ENCODE measurements at regions not wholly inside any gene's neighbourhood (a gene's known extent, or its start where the extent isn't known, plus 50 kb on each side); places are given as distances from the start of the nearest gene placed in this dataset.

GRCh38 chr17:13865650-13866049 lies 203.7 kb upstream of the COX10 start:
- H3K9me3 ChIP-seq: no peaks in the 10 kb centered on the region
- H3K27ac ChIP-seq: no peak overlapping the region
- no peaks in the 10 kb centered on the region for H3K36me3 ChIP-seq (ENCODE audit: insufficient read depth in 1 of 2, low read depth in 1 of 2)
- WGBS, 3 donors: 33 to 56% (median 49%) methylated on average over 2 of the region's 2 CpGs
- ATAC-seq (no peak), DNase-seq (no peak)
- no peak for TF ChIP-seq CTCF (IDR thresholded peaks at IDR 0.05)
- no peak overlapping the region for H3K4me3 ChIP-seq
- intact Hi-C loops (cut with DNase I): no loop called here
- H3K4me1 ChIP-seq: no peaks in the 10 kb centered on the region
- no peaks in the 10 kb centered on the region for H3K27me3 ChIP-seq (ENCODE audit: insufficient read depth in 3 of 3, low read length in 2 of 3)

- H3K9me3 ChIP-seq: no peaks in the 10 kb centered on the region
- H3K27ac ChIP-seq: no peak overlapping the region
- 30 to 36% (median 31%) methylated on average over 9 of the region's 9 CpGs for WGBS, 3 donors
- H3K36me3 ChIP-seq (ENCODE audit: insufficient read depth in 1 of 2, low read depth in 1 of 2): no peaks in the 10 kb centered on the region
- no peak overlapping the region for H3K4me3 ChIP-seq
- no peak for ATAC-seq
- no peak for DNase-seq
- TF ChIP-seq CTCF (IDR thresholded peaks at IDR 0.05): no peak
- intact Hi-C loops (cut with DNase I): no loop called here
- no peaks in the 10 kb centered on the region for H3K27me3 ChIP-seq (ENCODE audit: insufficient read depth in 3 of 3, low read length in 2 of 3)
- H3K4me1 ChIP-seq: no peaks in the 10 kb centered on the region
Measured at GRCh38 chr17:13869331-13869940, 199.9 kb upstream of the COX10 start.

GRCh38 chr17:13871261-13871660 lies 198.0 kb upstream of the COX10 start:
- DNase-seq: no peak
- no peaks in the 10 kb centered on the region for H3K4me1 ChIP-seq
- no peak overlapping the region for H3K4me3 ChIP-seq
- H3K9me3 ChIP-seq: no peaks in the 10 kb centered on the region
- no peaks in the 10 kb centered on the region for H3K27me3 ChIP-seq (ENCODE audit: insufficient read depth in 3 of 3, low read length in 2 of 3)
- intact Hi-C loops (cut with DNase I): no loop called here
- no peak for TF ChIP-seq CTCF (IDR thresholded peaks at IDR 0.05)
- 91 to 98% (median 97%) methylated on average over 4 of the region's 4 CpGs for WGBS, 3 donors
- H3K27ac ChIP-seq: no peak overlapping the region
- ATAC-seq: no peak
- H3K36me3 ChIP-seq (ENCODE audit: insufficient read depth in 1 of 2, low read depth in 1 of 2): no peaks in the 10 kb centered on the region

- DNase-seq: no peak
- Histone ChIP-seq H3K4me1 (no peaks in the 10 kb centered on the region), H3K36me3 (ENCODE audit: insufficient read depth in 1 of 2, low read depth in 1 of 2) (no peaks in the 10 kb centered on the region), H3K27me3 (ENCODE audit: insufficient read depth in 3 of 3, low read length in 2 of 3) (no peaks in the 10 kb centered on the region), H3K4me3 (no peak overlapping the region), H3K9me3 (no peaks in the 10 kb centered on the region), H3K27ac (no peak overlapping the region)
- 93 to 96% (median 94%) methylated on average over 3 of the region's 3 CpGs for WGBS, 3 donors
- intact Hi-C loops (cut with DNase I): no loop called here
- no peak for TF ChIP-seq CTCF (IDR thresholded peaks at IDR 0.05)
- no peak for ATAC-seq
Measured at GRCh38 chr17:13874134-13874533, 195.2 kb upstream of the COX10 start.

- DNase-seq (no peak), ATAC-seq (no peak)
- no peak for TF ChIP-seq CTCF (IDR thresholded peaks at IDR 0.05)
- Histone ChIP-seq H3K4me3 (no peak overlapping the region), H3K27me3 (ENCODE audit: insufficient read depth in 3 of 3, low read length in 2 of 3) (no peaks in the 10 kb centered on the region), H3K36me3 (ENCODE audit: insufficient read depth in 1 of 2, low read depth in 1 of 2) (no peaks in the 10 kb centered on the region), H3K27ac (no peak overlapping the region), H3K4me1 (no peaks in the 10 kb centered on the region), H3K9me3 (no peaks in the 10 kb centered on the region)
- 71 to 90% (median 74%) methylated on average over 1 of the region's 1 CpG for WGBS, 3 donors
- intact Hi-C loops (cut with DNase I): no loop called here
Measured at GRCh38 chr17:13874817-13875216, 194.5 kb upstream of the COX10 start.

All from psoas muscle (tissue), 7 donors.